OCI-LY7 (cell line): ENCODE measurements at regions not wholly inside any gene's neighbourhood (a gene's known extent, or its start where the extent isn't known, plus 50 kb on each side); places are given as distances from the start of the nearest gene placed in this dataset.

Source experiments
- EZH2phosphoT487 ChIP-seq: fragments of 200-600 bp; sonication (generic); IDR thresholded peaks from 2 replicates; pipeline ENCODE4 v1.6.1; 2018; ENCODE audit warnings: low read depth, borderline replicate concordance, mild to moderate bottlenecking, mixed run types, antibody characterized with exemption, low read length, moderate library complexity, mixed read lengths
- TF ChIP-seq, protein P1 (sequence below): fragments of 200-600 bp; sonication (generic); conservative IDR thresholded peaks from 2 replicates; pipeline ENCODE4 v1.5.1; 2014; ENCODE audit warnings: mild to moderate bottlenecking, antibody characterized with exemption, low read length, moderate library complexity, mixed read lengths

DNA sequence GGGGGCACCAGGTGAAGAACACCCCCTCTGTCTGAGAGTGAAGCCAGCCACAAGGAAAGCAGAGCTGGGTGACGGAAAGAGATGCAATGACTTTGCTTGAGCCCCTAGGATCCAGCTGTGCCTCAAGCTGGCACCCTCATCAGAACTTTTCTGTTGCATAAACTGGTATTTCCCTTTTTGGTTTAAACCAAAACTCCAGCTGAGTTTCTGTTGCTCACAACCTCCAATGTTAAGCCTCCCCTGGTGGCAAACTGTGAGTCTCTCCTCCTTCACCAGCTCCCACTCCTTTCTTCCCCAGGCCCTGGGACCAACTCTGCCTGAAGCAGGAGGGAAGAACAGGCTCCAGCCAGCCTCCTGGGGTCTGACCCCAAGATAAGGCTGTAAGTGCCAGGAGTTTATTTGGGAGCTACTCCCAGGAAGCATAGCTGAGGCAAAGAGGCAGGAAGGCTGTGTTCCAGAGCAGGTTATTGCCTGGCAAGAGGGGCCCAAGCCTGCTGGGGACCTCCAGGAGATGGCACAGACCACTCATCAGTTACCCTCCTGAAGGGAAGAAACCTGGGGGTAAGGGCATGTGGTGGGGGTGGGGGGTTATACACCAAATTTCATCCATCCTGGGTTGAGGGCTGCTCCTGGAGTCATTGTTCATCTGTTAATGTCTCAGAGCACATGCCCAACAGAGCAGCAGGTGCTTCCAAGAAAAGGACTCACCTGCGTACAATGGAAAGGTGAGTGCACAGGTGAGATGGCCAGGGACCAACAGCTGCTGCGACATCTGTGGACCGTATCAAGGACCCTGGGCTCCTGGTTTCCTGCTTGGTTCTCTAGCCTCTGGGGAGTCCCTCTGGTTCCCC lies 73.3 kb upstream of the NANOS1 start:
- TF ChIP-seq, protein P1, sequence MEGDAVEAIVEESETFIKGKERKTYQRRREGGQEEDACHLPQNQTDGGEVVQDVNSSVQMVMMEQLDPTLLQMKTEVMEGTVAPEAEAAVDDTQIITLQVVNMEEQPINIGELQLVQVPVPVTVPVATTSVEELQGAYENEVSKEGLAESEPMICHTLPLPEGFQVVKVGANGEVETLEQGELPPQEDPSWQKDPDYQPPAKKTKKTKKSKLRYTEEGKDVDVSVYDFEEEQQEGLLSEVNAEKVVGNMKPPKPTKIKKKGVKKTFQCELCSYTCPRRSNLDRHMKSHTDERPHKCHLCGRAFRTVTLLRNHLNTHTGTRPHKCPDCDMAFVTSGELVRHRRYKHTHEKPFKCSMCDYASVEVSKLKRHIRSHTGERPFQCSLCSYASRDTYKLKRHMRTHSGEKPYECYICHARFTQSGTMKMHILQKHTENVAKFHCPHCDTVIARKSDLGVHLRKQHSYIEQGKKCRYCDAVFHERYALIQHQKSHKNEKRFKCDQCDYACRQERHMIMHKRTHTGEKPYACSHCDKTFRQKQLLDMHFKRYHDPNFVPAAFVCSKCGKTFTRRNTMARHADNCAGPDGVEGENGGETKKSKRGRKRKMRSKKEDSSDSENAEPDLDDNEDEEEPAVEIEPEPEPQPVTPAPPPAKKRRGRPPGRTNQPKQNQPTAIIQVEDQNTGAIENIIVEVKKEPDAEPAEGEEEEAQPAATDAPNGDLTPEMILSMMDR = no peak
- no peak for TF ChIP-seq EZH2phosphoT487
